A673 (cell line): ENCODE measurements at regions not wholly inside any gene's neighbourhood (a gene's known extent, or its start where the extent isn't known, plus 50 kb on each side); places are given as distances from the start of the nearest gene placed in this dataset.

Experiments
- BruUV-seq: library from RNA; stranded (reverse); fragments of 400-500 nt; replicated peaks from 2 replicates; lab custom pipeline; 2021; lab: Mats Ljungman, UMichigan
- CTCF ChIA-PET: fragments of 300-600 bp; sonication (Branson Sonifier 250); formaldehyde crosslinking; loops from one replicate; lab custom pipeline; 2022; ENCODE audit warnings: antibody characterized with exemption; lab: Charles Lee
- POLR2A ChIA-PET: fragments of 300-600 bp; sonication (Branson Sonifier 250); formaldehyde crosslinking; loops from one replicate; lab custom pipeline; 2022; ENCODE audit warnings: antibody characterized with exemption; ENCODE audit not compliant: low non-redundant PET; lab: Charles Lee
- DNase-seq: peaks from one replicate; pipeline ENCODE4 v3.0.0-alpha.2; 2015; ENCODE audit warnings: low spot score
- H3K27ac ChIP-seq: fragments of 200-600 bp; sonication (generic); 2 replicates; pipeline ENCODE4 v1.5.1; 2016; ENCODE audit warnings: mixed run types, low read depth, mild to moderate bottlenecking, mixed read lengths, antibody characterized with exemption, low read length; ENCODE audit not compliant: poor library complexity, severe bottlenecking
- H3K27me3 ChIP-seq: fragments of 200-600 bp; sonication (generic); replicated peaks from 2 replicates; pipeline ENCODE4 v1.6.1; 2017; ENCODE audit warnings: mixed run types, low read depth, mild to moderate bottlenecking, mixed read lengths, antibody characterized with exemption, low read length; ENCODE audit not compliant: insufficient read depth, poor library complexity
- H3K36me3 ChIP-seq: fragments of 200-600 bp; sonication (generic); 2 replicates; pipeline ENCODE4 v1.6.1; 2016; ENCODE audit warnings: mixed run types, mild to moderate bottlenecking, mixed read lengths, antibody characterized with exemption, low read length; ENCODE audit not compliant: insufficient read depth, poor library complexity, severe bottlenecking
- H3K4me1 ChIP-seq: fragments of 200-600 bp; sonication (generic); 2 replicates; pipeline ENCODE4 v1.6.1; 2017; ENCODE audit warnings: mixed run types, mild to moderate bottlenecking, mixed read lengths, antibody characterized with exemption, low read length; ENCODE audit not compliant: insufficient read depth, poor library complexity, severe bottlenecking
- H3K4me3 ChIP-seq: fragments of 200-600 bp; sonication (generic); 2 replicates; pipeline ENCODE4 v1.5.1; 2016; ENCODE audit warnings: low read depth, mixed run types, mild to moderate bottlenecking, mixed read lengths, low read length; ENCODE audit not compliant: poor library complexity, severe bottlenecking
- H3K9me3 ChIP-seq: fragments of 200-600 bp; sonication (generic); 2 replicates; pipeline ENCODE4 v1.6.1; 2016; ENCODE audit warnings: mixed run types, low read depth, mild to moderate bottlenecking, mixed read lengths, antibody characterized with exemption, low read length; ENCODE audit not compliant: poor library complexity, severe bottlenecking
- CTCF ChIP-seq: fragments of 300-800, 200-600 bp; sonication (generic); conservative IDR thresholded peaks from 2 replicates; pipeline ENCODE4 v1.5.1; 2017; ENCODE audit warnings: low read depth, mild to moderate bottlenecking, antibody characterized with exemption, low read length, moderate library complexity, mixed read lengths
- EZH2 ChIP-seq: fragments of 200-600 bp; sonication (generic); IDR thresholded peaks from 2 replicates; pipeline ENCODE4 v1.6.1; 2017; ENCODE audit warnings: borderline replicate concordance, low read depth, mild to moderate bottlenecking, mixed read lengths, antibody characterized with exemption, low read length; ENCODE audit not compliant: poor library complexity, severe bottlenecking
- intact Hi-C: fragments of 100-400 bp; cut with micrococcal nuclease; formaldehyde crosslinking; loops from one replicate; pipeline ENCODE4 v1.10.0; 2022; ENCODE audit not compliant: unreplicated experiment

- Histone ChIP-seq H3K36me3 (no peaks in the 10 kb centered on the region), H3K27me3 (no peaks in the 10 kb centered on the region), H3K4me1 (no peaks in the 10 kb centered on the region), H3K9me3 (no peaks in the 10 kb centered on the region), H3K4me3 (no peak overlapping the region), H3K27ac (no peak overlapping the region)
- ChIA-PET POLR2A (no interaction called here), CTCF (no interaction called here)
- DNase-seq: no peak
- BruUV-seq: no TSS peak
- no peak for TF ChIP-seq EZH2
- intact Hi-C loops: no loop called here
Measured at GRCh38 chr5:13624283-13625074, 320.0 kb downstream of the DNAH5 start.

- Histone ChIP-seq H3K4me1 (no peaks in the 10 kb centered on the region), H3K4me3 (no peak overlapping the region), H3K9me3 (no peaks in the 10 kb centered on the region), H3K36me3 (no peaks in the 10 kb centered on the region), H3K27ac (no peak overlapping the region), H3K27me3 (no peaks in the 10 kb centered on the region)
- TF ChIP-seq CTCF: no peak
- no peak for TF ChIP-seq EZH2
- ChIA-PET POLR2A (no interaction called here), CTCF (interaction anchor here (0.5 kb wide), 1 partner anchor 28 kb away, joined by 3 read pairs; no protein-coding TSS in a partner anchor)
- no TSS peak for BruUV-seq
- intact Hi-C loops: no loop called here
- DNase-seq: no peak
Measured at GRCh38 chr5:13613621-13614020, 330.9 kb downstream of the DNAH5 start.

GRCh38 chr5:13611604-13612003 lies 332.9 kb downstream of the DNAH5 start:
- Histone ChIP-seq H3K27me3 (no peaks in the 10 kb centered on the region), H3K27ac (no peak overlapping the region), H3K9me3 (no peaks in the 10 kb centered on the region), H3K4me3 (no peak overlapping the region), H3K4me1 (no peaks in the 10 kb centered on the region), H3K36me3 (no peaks in the 10 kb centered on the region)
- no peak for TF ChIP-seq CTCF
- TF ChIP-seq EZH2: no peak
- intact Hi-C loops: no loop called here
- ChIA-PET POLR2A (no interaction called here), CTCF (no interaction called here)
- BruUV-seq: no TSS peak
- DNase-seq: no peak

- no peak overlapping the region for H3K27ac ChIP-seq
- intact Hi-C loops: no loop called here
- no peak for TF ChIP-seq EZH2
- no peak for TF ChIP-seq CTCF
- no peaks in the 10 kb centered on the region for H3K9me3 ChIP-seq
- H3K36me3 ChIP-seq: no peaks in the 10 kb centered on the region
- ChIA-PET POLR2A (no interaction called here), CTCF (no interaction called here)
- H3K4me1 ChIP-seq: no peaks in the 10 kb centered on the region
- DNase-seq: no peak
- no peaks in the 10 kb centered on the region for H3K27me3 ChIP-seq
- no peak overlapping the region for H3K4me3 ChIP-seq
- BruUV-seq: no TSS peak
Measured at GRCh38 chr5:13609504-13609903, 335.0 kb downstream of the DNAH5 start.
